ENCODE measurements at regions not wholly inside any gene's neighbourhood (a gene's known extent, or its start where the extent isn't known, plus 50 kb on each side); places are given as distances from the start of the nearest gene placed in this dataset.

- TF ChIP-seq CTCF (IDR thresholded peaks at IDR 0.05), result no peak
- no peak for TF ChIP-seq POLR2A (IDR thresholded peaks at IDR 0.05)
These were observed 139.0 kb downstream of the PXDC1 start for GRCh38 chr6:3612341-3613041.
